Neuronal stem cell (in vitro differentiated cells): ENCODE measurements at regions not wholly inside any gene's neighbourhood (a gene's known extent, or its start where the extent isn't known, plus 50 kb on each side); places are given as distances from the start of the nearest gene placed in this dataset.

Source experiments
- DNase-seq: peaks from one replicate; pipeline ENCODE4 v3.0.0-alpha.2; 2013; ENCODE audit warnings: low spot score
- H2AFZ ChIP-seq: one replicate; pipeline ENCODE4 v1.6.1; 2013; ENCODE audit warnings: mild to moderate bottlenecking, low read length, inconsistent platforms
- H2AK5ac ChIP-seq: 2 replicates; pipeline ENCODE4 v1.6.1; 2013; ENCODE audit warnings: low read depth, mild to moderate bottlenecking, inconsistent platforms, low read length, moderate library complexity, mixed read lengths
- H2BK120ac ChIP-seq: 2 replicates; pipeline ENCODE4 v1.6.1; 2013; ENCODE audit warnings: low read depth, mild to moderate bottlenecking, inconsistent platforms, low read length, moderate library complexity, mixed read lengths
- H2BK12ac ChIP-seq: one replicate; pipeline ENCODE4 v1.6.1; 2013; ENCODE audit warnings: low read length, inconsistent platforms
- H2BK15ac ChIP-seq: 2 replicates; pipeline ENCODE4 v1.6.1; 2013; ENCODE audit warnings: mild to moderate bottlenecking, low read length, inconsistent platforms, mixed read lengths
- H2BK5ac ChIP-seq: one replicate; pipeline ENCODE4 v1.6.1; 2013; ENCODE audit warnings: inconsistent platforms, mild to moderate bottlenecking, low read length, moderate library complexity
- H3K14ac ChIP-seq: one replicate; pipeline ENCODE4 v1.6.1; 2013; ENCODE audit warnings: low read length, inconsistent platforms
- H3K18ac ChIP-seq: 2 replicates; pipeline ENCODE4 v1.6.1; 2013; ENCODE audit warnings: low read length, inconsistent platforms
- H3K23ac ChIP-seq: 2 replicates; pipeline ENCODE4 v1.6.1; 2013; ENCODE audit warnings: low read depth, mild to moderate bottlenecking, mixed read lengths, low read length, inconsistent platforms; ENCODE audit not compliant: poor library complexity
- H3K27ac ChIP-seq: replicated peaks from 3 replicates; pipeline ENCODE4 v1.5.1; 2013; ENCODE audit warnings: low read length, inconsistent platforms
- H3K27me3 ChIP-seq, 3 experiments: 2 replicates each; pipeline ENCODE4 v1.6.1; 2013; ENCODE audit warnings: low read length in 3 of 3, mild to moderate bottlenecking in 2 of 3, inconsistent platforms in 1 of 3, low read depth in 1 of 3, mixed read lengths in 1 of 3, moderate library complexity in 1 of 3; ENCODE audit not compliant: control insufficient read depth in 3 of 3, insufficient read depth in 3 of 3
- H3K36me3 ChIP-seq, 2 donors: replicated peaks in 1 of 2; 2 replicates each; pipeline ENCODE4 v1.6.1; 2013; ENCODE audit warnings: low read length in 2 of 2; ENCODE audit not compliant: control insufficient read depth in 2 of 2, insufficient read depth in 2 of 2
- H3K4ac ChIP-seq: 2 replicates; pipeline ENCODE4 v1.6.1; 2013; ENCODE audit warnings: inconsistent platforms, mild to moderate bottlenecking, low read length, moderate library complexity
- H3K4me1 ChIP-seq, 2 donors: 1 replicate in 1 of 2; 2 replicates in 1 of 2; pipeline ENCODE4 v1.6.1; 2013; ENCODE audit warnings: low read length in 2 of 2, low read depth in 1 of 2; ENCODE audit not compliant: control insufficient read depth in 2 of 2, insufficient read depth in 1 of 2
- H3K4me2 ChIP-seq: one replicate; pipeline ENCODE4 v1.6.1; 2013; ENCODE audit warnings: mild to moderate bottlenecking, low read length, inconsistent platforms; ENCODE audit not compliant: insufficient read depth, poor library complexity, severe bottlenecking
- H3K4me3 ChIP-seq, 2 donors: 2 replicates each; pipeline ENCODE4 v1.5.1; 2013; ENCODE audit warnings: low read length in 2 of 2, mild to moderate bottlenecking in 2 of 2, inconsistent platforms in 1 of 2, moderate library complexity in 1 of 2
- H3K79me1 ChIP-seq: one replicate; pipeline ENCODE4 v1.6.1; 2013; ENCODE audit warnings: low read depth, mild to moderate bottlenecking, inconsistent platforms, low read length, moderate library complexity
- H3K9ac ChIP-seq: one replicate; pipeline ENCODE4 v1.6.1; 2013; ENCODE audit warnings: mild to moderate bottlenecking, low read depth, low read length, inconsistent platforms; ENCODE audit not compliant: poor library complexity
- H3K9me3 ChIP-seq, 2 donors: replicated peaks in 1 of 2; 2 replicates each; pipeline versions ENCODE3 to v1.6.1; 2013; ENCODE audit warnings: low read length in 2 of 2, mild to moderate bottlenecking in 2 of 2, inconsistent platforms in 1 of 2, low read depth in 1 of 2, mixed read lengths in 1 of 2, moderate library complexity in 1 of 2; ENCODE audit not compliant: control insufficient read depth in 2 of 2, insufficient read depth in 1 of 2
- H4K8ac ChIP-seq: one replicate; pipeline ENCODE4 v1.6.1; 2013; ENCODE audit warnings: low read depth, mild to moderate bottlenecking, inconsistent platforms, low read length, moderate library complexity
- H4K91ac ChIP-seq: one replicate; pipeline ENCODE4 v1.6.1; 2013; ENCODE audit warnings: low read length, low read depth, mild to moderate bottlenecking, inconsistent platforms; ENCODE audit not compliant: poor library complexity
- WGBS, 2 donors: extraction: QIAGEN DNeasy Blood & Tissue Kit; methylation state at CpG; one replicate each; pipeline ENCODE4 v1.1.7; 2013; ENCODE audit warnings: missing lambda C conversion rate in 2 of 2, mixed read lengths in 1 of 2; ENCODE audit not compliant: insufficient read length in 2 of 2, insufficient replicate concordance in 1 of 2; ENCODE audit errors: extremely low coverage in 2 of 2; 5-methylcytosine and 5-hydroxymethylcytosine counted together

- H3K27me3 ChIP-seq = no peaks in the 10 kb centered on the region
- no peak overlapping the region for H3K23ac ChIP-seq
- no CpG with 5 or more reads among the region's 4 CpGs for WGBS, 2 donors
- no peak overlapping the region for H2AK5ac ChIP-seq
- no peak overlapping the region for H3K4ac ChIP-seq
- H3K36me3 ChIP-seq = no peaks in the 10 kb centered on the region
- no peak overlapping the region for H3K18ac ChIP-seq
- no peak overlapping the region for H2BK120ac ChIP-seq
- H3K4me1 ChIP-seq = no peaks in the 10 kb centered on the region
- no peak overlapping the region for H3K4me3 ChIP-seq
- no peaks in the 10 kb centered on the region for H3K79me1 ChIP-seq
- no peak overlapping the region for H3K27ac ChIP-seq
- H3K4me2 ChIP-seq = no peak overlapping the region
- DNase-seq = no peak
- H3K9ac ChIP-seq = no peak overlapping the region
- H4K91ac ChIP-seq = no peak overlapping the region
- H3K14ac ChIP-seq = no peak overlapping the region
- no peak overlapping the region for H2AFZ ChIP-seq
- H2BK12ac ChIP-seq = no peak overlapping the region
- no peak overlapping the region for H2BK5ac ChIP-seq
- H2BK15ac ChIP-seq = no peak overlapping the region
- no peak overlapping the region for H4K8ac ChIP-seq
- no peaks in the 10 kb centered on the region for H3K9me3 ChIP-seq
Measured at GRCh38 chr4:60750962-60751361, 449.2 kb upstream of the ADGRL3 start.

GRCh38 chr4:60757986-60758680 is 442.0 kb upstream of the ADGRL3 start:
- no peak overlapping the region for H2BK15ac ChIP-seq
- H3K4me1 ChIP-seq = no peaks in the 10 kb centered on the region
- no peaks in the 10 kb centered on the region for H3K79me1 ChIP-seq
- H4K8ac ChIP-seq = no peak overlapping the region
- H3K27me3 ChIP-seq = no peaks in the 10 kb centered on the region
- H4K91ac ChIP-seq = no peak overlapping the region
- H2BK120ac ChIP-seq = no peak overlapping the region
- no peak overlapping the region for H2BK5ac ChIP-seq
- WGBS, 2 donors = no CpG with 5 or more reads among the region's 1 CpG
- H3K4ac ChIP-seq = no peak overlapping the region
- no peak overlapping the region for H2AK5ac ChIP-seq
- no peak overlapping the region for H3K9ac ChIP-seq
- no peak overlapping the region for H3K27ac ChIP-seq
- no peak for DNase-seq
- peaks cover 0 to 12% of the 10 kb centered on the region in 2 donors for H3K9me3 ChIP-seq
- H2BK12ac ChIP-seq = no peak overlapping the region
- no peak overlapping the region for H3K4me2 ChIP-seq
- no peak overlapping the region for H3K18ac ChIP-seq
- no peaks in the 10 kb centered on the region for H3K36me3 ChIP-seq
- no peak overlapping the region for H3K14ac ChIP-seq
- no peak overlapping the region for H2AFZ ChIP-seq
- no peak overlapping the region for H3K4me3 ChIP-seq
- no peak overlapping the region for H3K23ac ChIP-seq

GRCh38 chr4:60759518-60760245 is 440.4 kb upstream of the ADGRL3 start:
- H2BK5ac ChIP-seq = no peak overlapping the region
- no peak overlapping the region for H3K4ac ChIP-seq

GRCh38 chr4:60780874-60781273 is 419.3 kb upstream of the ADGRL3 start:
- H2AK5ac ChIP-seq = no peak overlapping the region
- no CpG with 5 or more reads among the region's 3 CpGs for WGBS, 2 donors
- H2BK12ac ChIP-seq = no peak overlapping the region
- no peaks in the 10 kb centered on the region for H3K79me1 ChIP-seq
- no peak overlapping the region for H2BK15ac ChIP-seq
- H3K27ac ChIP-seq = no peak overlapping the region
- no peak overlapping the region for H4K91ac ChIP-seq
- H3K9me3 ChIP-seq = no peaks in the 10 kb centered on the region
- H3K4me3 ChIP-seq = no peak overlapping the region
- H3K36me3 ChIP-seq = no peaks in the 10 kb centered on the region
- no peak overlapping the region for H2AFZ ChIP-seq
- no peak overlapping the region for H3K4ac ChIP-seq
- DNase-seq = no peak
- H3K14ac ChIP-seq = no peak overlapping the region
- no peak overlapping the region for H3K9ac ChIP-seq
- H3K18ac ChIP-seq = no peak overlapping the region
- no peaks in the 10 kb centered on the region for H3K4me1 ChIP-seq
- H2BK5ac ChIP-seq = no peak overlapping the region
- no peak overlapping the region for H2BK120ac ChIP-seq
- H4K8ac ChIP-seq = no peak overlapping the region
- no peak overlapping the region for H3K4me2 ChIP-seq
- no peaks in the 10 kb centered on the region for H3K27me3 ChIP-seq
- no peak overlapping the region for H3K23ac ChIP-seq

More at GRCh38 chr4:60759518-60760245, 440.4 kb upstream of the ADGRL3 start:
- H3K36me3 ChIP-seq = no peaks in the 10 kb centered on the region
- H4K8ac ChIP-seq = no peak overlapping the region
- H2AK5ac ChIP-seq = no peak overlapping the region
- peaks cover 0 to 12% of the 10 kb centered on the region in 2 donors for H3K9me3 ChIP-seq
- no peak overlapping the region for H2AFZ ChIP-seq
- H2BK15ac ChIP-seq = no peak overlapping the region
- no CpG with 5 or more reads among the region's 4 CpGs for WGBS, 2 donors
- no peak overlapping the region for H3K27ac ChIP-seq
- no peak overlapping the region for H3K23ac ChIP-seq
- no peaks in the 10 kb centered on the region for H3K4me1 ChIP-seq
- no peak overlapping the region for H3K14ac ChIP-seq
- H3K9ac ChIP-seq = no peak overlapping the region
- no peak overlapping the region for H2BK12ac ChIP-seq
- no peaks in the 10 kb centered on the region for H3K79me1 ChIP-seq
- H3K4me3 ChIP-seq = no peak overlapping the region
- H3K4me2 ChIP-seq = no peak overlapping the region
- no peak for DNase-seq
- H4K91ac ChIP-seq = no peak overlapping the region
- no peaks in the 10 kb centered on the region for H3K27me3 ChIP-seq
- no peak overlapping the region for H3K18ac ChIP-seq
- no peak overlapping the region for H2BK120ac ChIP-seq
